TTC549 (cell line): ENCODE measurements at regions not wholly inside any gene's neighbourhood (a gene's known extent, or its start where the extent isn't known, plus 50 kb on each side); places are given as distances from the start of the nearest gene placed in this dataset.
"Not testable (repeated sequence)": the region's sequence is repeated elsewhere in the genome, so short reads cannot be mapped to it uniquely, and the experiment has no call there.

ENCODE experiments used
- FAIRE-seq: peaks from 2 replicates; lab custom pipeline; 2012; peaks lifted over from hg19 to GRCh38; lab: Jason Lieb, UNC

GRCh38 chr6:27582928-27583725, 110.2 kb upstream of the ZNF184 start:
- peak; percentile 58 for FAIRE-seq

- FAIRE-seq: no peak
Measured at GRCh38 chr6:27579973-27580372, 107.1 kb upstream of the ZNF184 start.

DNA sequence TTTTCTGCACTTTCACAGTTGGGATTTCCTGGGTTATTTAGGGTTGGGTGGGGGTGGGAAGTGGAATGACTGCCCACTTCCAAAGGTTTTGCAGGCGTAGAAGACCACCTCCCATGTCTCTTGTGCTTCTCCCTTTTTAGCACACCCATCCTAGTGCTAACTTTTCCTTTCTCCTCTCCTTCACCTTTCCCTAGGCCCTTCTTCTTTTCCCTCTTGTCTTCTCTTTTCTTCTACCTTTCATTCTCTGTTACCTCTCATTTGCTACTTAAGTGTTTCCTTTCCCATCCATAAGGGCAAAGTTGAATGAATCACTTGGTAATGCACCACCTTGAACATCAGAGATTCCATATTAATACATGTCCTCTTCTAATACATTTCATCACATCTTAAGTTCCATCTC, 105.0 kb upstream of the ZNF184 start:
- FAIRE-seq: no peak

GRCh38 chr6:27575594-27576361, 102.9 kb upstream of the ZNF184 start:
- no peak for FAIRE-seq

- no peak for FAIRE-seq
Measured at GRCh38 chr6:27568226-27568897, 95.5 kb upstream of the ZNF184 start.

DNA sequence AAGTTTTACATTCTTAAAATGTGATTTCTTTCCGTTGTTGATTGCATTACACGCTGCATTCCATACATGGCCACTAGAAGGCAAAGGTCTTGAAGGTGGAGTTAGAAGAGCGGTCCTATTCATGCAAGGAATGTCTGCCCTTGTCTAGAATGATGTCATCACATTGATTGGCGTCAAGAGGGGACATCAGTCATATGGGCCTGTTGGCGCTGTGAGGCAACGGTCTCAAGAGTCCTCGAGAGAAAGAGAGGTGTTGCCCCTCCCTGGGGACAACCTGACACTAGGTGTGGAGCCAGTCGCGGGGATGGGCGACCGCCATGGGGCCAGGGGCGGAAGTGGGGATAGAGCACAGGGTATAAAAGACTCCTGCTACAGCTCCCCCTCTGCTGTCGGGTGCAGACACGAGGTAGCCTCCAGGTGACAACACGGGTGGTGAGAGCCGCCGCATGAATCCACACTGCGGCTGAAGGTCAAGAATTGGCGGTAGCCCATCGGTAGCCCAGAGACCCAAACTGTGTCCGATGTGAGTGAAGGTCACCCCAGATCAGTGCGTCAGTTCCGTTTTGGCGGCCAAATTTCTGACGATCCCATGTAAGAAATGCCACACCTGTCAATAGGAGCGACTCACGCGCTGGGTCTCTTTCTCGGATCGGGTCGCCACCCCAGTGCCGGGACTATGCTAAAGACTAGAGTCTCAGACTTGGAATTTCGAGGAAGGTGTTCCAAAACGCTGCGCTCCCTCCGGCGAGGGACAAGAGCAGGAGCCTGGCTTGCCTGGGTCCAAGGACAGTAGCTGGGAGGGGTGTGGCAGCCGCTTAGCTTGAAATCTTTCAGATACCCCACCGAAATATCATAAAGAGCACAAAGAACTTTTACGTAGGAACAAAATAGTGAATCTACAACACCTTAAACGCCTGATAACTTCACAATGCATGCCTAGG, 93.2 kb upstream of the ZNF184 start:
- no peak for FAIRE-seq

DNA sequence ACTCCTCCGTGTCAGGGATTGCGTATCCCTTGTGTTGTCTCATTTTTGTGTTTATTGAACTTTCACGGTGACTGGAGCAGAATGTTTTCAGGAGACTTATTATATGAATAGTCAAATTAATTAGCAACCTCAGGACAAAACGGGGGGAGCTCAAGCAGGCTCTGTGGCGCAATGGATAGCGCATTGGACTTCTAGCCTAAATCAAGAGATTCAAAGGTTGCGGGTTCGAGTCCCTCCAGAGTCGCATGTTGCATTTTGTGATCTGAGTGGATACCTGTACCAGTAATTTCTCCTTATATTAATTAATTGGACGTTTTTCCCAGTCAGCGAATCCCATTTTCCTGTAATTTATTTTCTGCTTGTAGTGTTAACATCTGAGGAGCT, 89.1 kb upstream of the ZNF184 start:
- no peak for FAIRE-seq

DNA sequence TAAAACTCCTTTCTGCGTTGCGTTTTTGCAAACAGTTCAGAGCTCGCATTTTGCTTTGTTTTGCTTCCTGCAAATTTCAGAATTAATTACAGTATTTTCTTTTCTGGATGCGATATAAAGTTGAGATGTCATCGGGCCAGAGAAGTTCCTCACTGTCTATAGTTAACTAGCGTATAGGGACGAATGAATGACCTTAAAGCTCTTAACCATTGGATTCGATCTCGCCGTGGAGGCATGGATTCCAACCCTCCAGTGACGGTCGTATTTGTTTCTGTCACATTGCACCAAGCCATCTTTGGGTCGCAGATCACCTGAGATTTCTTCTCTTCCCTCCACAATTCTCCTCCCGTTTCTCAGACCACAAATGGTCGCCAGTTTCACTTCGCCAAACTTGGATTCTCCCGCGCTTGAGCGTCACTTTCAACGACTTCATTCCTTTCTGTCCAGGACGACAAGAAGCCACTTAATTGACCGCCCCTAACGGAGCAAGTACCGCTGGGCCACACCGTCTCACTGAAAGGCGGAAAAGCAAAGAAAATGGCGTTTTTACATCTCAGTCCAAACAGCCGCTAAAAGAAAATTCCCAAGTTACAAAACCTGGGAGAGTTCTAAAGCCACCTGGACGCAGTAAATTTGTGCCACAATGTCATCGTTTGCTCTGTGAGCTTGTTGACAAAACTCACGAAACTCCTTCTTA, 85.3 kb upstream of the ZNF184 start:
- no peak for FAIRE-seq

GRCh38 chr6:27556406-27556805, 83.5 kb upstream of the ZNF184 start:
- FAIRE-seq: no peak

- FAIRE-seq: peak; percentile 74
Measured at GRCh38 chr6:27553123-27553904, 80.4 kb upstream of the ZNF184 start.

GRCh38 chr6:27551607-27552006, 78.7 kb upstream of the ZNF184 start:
- no peak for FAIRE-seq

DNA sequence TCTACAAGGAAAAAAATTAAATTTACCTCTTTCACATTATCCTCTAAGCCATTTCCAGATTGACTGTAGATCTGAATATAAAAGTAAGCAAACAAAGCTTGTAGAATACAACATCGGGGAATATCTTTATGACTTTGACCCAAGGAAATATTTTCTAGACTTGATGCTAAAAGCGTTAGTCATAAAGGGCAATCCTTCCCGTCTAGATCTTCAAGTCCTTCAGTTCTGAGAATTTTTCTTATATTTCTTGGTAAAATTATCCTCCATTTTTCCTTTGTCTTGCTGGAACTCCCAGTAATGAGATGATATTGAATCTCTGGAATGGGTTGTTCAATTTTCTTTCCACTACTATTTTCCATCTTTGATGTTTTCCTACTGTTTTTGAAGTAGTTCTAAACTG, 77.8 kb upstream of the ZNF184 start:
- no peak for FAIRE-seq

- not testable (repeated sequence) for FAIRE-seq
Measured at GRCh38 chr6:27549241-27549598, 76.3 kb upstream of the ZNF184 start.

DNA sequence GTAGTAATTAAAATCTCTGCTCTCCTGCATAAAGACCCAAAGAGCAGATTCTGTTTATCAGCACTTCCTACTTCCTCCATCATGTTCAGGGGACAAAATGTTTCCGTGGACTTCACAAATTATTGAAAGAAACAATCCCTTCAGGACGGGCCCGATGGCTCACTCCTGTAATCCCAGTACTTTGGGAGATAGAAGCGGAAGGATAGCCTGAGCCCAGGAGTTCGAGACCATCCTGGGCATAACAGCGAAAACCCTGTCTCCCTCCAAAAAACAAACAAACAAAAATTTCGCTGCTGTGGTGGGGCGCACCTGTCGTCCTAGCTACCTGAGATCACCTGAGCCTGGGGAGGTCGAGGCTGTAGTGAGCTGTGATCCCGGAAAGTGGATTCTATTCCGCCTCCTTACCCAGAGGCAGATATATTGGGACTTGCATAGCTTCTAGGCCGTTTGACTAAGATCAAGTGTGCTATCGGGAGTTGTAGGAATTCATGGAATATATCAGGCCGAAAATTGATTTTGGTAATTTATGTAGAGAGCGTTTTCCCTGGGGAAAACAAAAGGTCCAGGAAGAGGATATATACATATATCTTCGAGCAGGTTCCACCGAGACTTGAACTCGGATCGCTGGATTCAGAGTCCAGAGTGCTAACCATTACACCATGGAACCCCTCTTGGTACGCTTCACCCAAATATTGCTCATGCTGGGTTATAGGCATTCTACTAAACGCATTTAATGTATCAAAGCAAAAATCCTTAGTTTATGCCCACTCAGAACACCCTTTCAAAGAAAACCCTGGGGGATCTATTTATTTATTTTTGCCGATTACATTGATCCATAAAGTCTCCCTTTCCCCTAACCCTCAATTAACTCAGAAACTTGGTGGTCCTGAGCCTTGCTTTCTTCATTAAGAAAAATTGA, 74.5 kb upstream of the ZNF184 start:
- FAIRE-seq: no peak

GRCh38 chr6:27546522-27546921, 73.6 kb upstream of the ZNF184 start:
- no peak for FAIRE-seq

- no peak for FAIRE-seq
Measured at GRCh38 chr6:27545271-27546046, 72.6 kb upstream of the ZNF184 start.

GRCh38 chr6:27544612-27545260, 71.8 kb upstream of the ZNF184 start:
- no peak for FAIRE-seq

DNA sequence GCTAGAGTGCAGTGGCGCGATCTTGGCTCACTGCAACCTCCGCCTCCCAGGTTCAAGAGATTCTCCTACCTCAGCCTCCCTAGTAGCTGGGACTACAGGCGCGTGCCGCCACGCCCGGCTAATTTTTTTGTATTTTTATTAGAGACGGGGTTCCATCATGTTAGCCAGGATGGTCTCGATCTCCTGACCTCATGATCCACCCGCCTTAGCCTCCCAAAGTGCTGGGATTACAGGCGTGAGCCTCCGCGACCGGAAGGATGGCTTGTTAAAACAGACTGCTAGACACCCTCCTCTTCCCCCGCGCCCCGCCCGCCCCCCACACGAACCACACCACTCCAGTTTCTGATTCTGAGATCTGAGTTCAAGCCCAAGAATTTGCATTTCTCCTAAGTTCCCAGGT, 71.2 kb upstream of the ZNF184 start:
- FAIRE-seq: not testable (repeated sequence)
